GM12878 (cell line): ENCODE measurements at regions not wholly inside any gene's neighbourhood (a gene's known extent, or its start where the extent isn't known, plus 50 kb on each side); places are given as distances from the start of the nearest gene placed in this dataset.

Experiments
- ATAC-seq: fragments of 200-7000 bp; cut with Tn5 transposase; 3 replicates; pipeline ENCODE4 v1.9.1; 2020; ENCODE audit warnings: mild to moderate bottlenecking, moderate library complexity
- BruUV-seq: library from RNA; stranded (reverse); fragments of 400-500 nt; replicated peaks from 2 replicates; lab custom pipeline; 2021; lab: Mats Ljungman, UMichigan
- CTCF ChIA-PET: fragments of 300-600 bp; sonication (Branson Sonifier 250); formaldehyde crosslinking; extraction: SDS; loops from one replicate; lab custom pipeline; 2021; ENCODE audit warnings: inconsistent platforms; lab: Yijun Ruan, JAX
- POLR2A ChIA-PET: fragments of 350-600 bp; formaldehyde crosslinking; extraction: SDS; loops from one replicate; lab custom pipeline; 2021; ENCODE audit warnings: inconsistent platforms; lab: Charles Lee
- RAD21 ChIA-PET: fragments of 300-600 bp; sonication (Branson Sonifier 250); formaldehyde crosslinking; loops from one replicate; lab custom pipeline; 2023; ENCODE audit warnings: antibody characterized with exemption; ENCODE audit not compliant: unreplicated experiment; lab: Charles Lee
- SMC1A ChIA-PET: fragments of 300-600 bp; sonication (Branson Sonifier 250); formaldehyde crosslinking; loops from one replicate; lab custom pipeline; 2023; ENCODE audit not compliant: unreplicated experiment, uncharacterized antibody; lab: Charles Lee
- DNase-seq: peaks from one replicate; pipeline ENCODE4 v3.0.0-alpha.2; 2011; ENCODE audit warnings: low read depth, low spot score
- FAIRE-seq: peaks from 3 replicates; lab custom pipeline; 2011; peaks lifted over from hg19 to GRCh38; lab: Jason Lieb, UNC
- H2AFZ ChIP-seq: 2 replicates; pipeline ENCODE4 v1.6.0; 2011; ENCODE audit warnings: low read depth, low read length, control low read depth; ENCODE audit not compliant: control insufficient read depth
- H3K27ac ChIP-seq: 2 replicates; pipeline ENCODE4 v1.5.1; 2011; ENCODE audit warnings: control low read depth; ENCODE audit not compliant: control insufficient read depth, insufficient read depth
- H3K27me3 ChIP-seq, 2 experiments: replicated peaks in 1 of 2; 2 replicates each; pipeline versions ENCODE4 v1.6.0 to v1.6.1; 2011; ENCODE audit warnings: low read length in 1 of 2; ENCODE audit not compliant: control insufficient read depth in 2 of 2, insufficient read depth in 2 of 2
- H3K36me3 ChIP-seq, 2 experiments: 2 replicates each; pipeline ENCODE4 v1.5.1; 2011; ENCODE audit warnings: low read length in 1 of 2; ENCODE audit not compliant: control insufficient read depth in 2 of 2, insufficient read depth in 2 of 2
- H3K4me1 ChIP-seq: 2 replicates; pipeline ENCODE4 v1.6.1; 2011; ENCODE audit warnings: mild to moderate bottlenecking, low read length, moderate library complexity, mixed read lengths; ENCODE audit not compliant: control insufficient read depth, insufficient read depth
- H3K4me2 ChIP-seq: 2 replicates; pipeline ENCODE4 v1.6.0; 2011; ENCODE audit warnings: control low read depth; ENCODE audit not compliant: control insufficient read depth, insufficient read depth
- H3K4me3 ChIP-seq: fragments of 200-600 bp; sonication (generic); 2 replicates; pipeline ENCODE4 v1.5.1; 2016
- H3K79me2 ChIP-seq: 2 replicates; pipeline ENCODE4 v1.6.0; 2011; ENCODE audit warnings: low read length; ENCODE audit not compliant: control insufficient read depth, insufficient read depth
- H3K9ac ChIP-seq: 2 replicates; pipeline ENCODE4 v1.8.0; 2011; ENCODE audit warnings: low read length, control low read depth, mixed read lengths; ENCODE audit not compliant: control insufficient read depth, insufficient read depth
- H3K9me3 ChIP-seq: replicated peaks from 3 replicates; pipeline ENCODE4 v1.5.1; 2011; ENCODE audit warnings: mild to moderate bottlenecking, low read length; ENCODE audit not compliant: control insufficient read depth, insufficient read depth
- H4K20me1 ChIP-seq: 2 replicates; pipeline ENCODE4 v1.6.0; 2011; ENCODE audit not compliant: control insufficient read depth, insufficient read depth
- CBX5 ChIP-seq: sonication (generic); IDR thresholded peaks from 2 replicates; pipeline ENCODE4 v1.6.1; 2016; ENCODE audit warnings: low read depth, moderate library complexity, mild to moderate bottlenecking, inconsistent platforms
- SUZ12 ChIP-seq: fragments of 200-600 bp; sonication (generic); IDR thresholded peaks from one replicate; pipeline ENCODE4 v1.6.1; 2018; ENCODE audit warnings: antibody characterized with exemption, mild to moderate bottlenecking; ENCODE audit not compliant: unreplicated experiment
- ZNF274 ChIP-seq: IDR thresholded peaks from one replicate; pipeline ENCODE4 v1.8.0; 2011; ENCODE audit not compliant: insufficient read length, insufficient read depth
- WGBS: methylation state at CpG from one replicate; pipeline ENCODE4 v1.1.6; 2016; ENCODE audit warnings: low lambda C conversion rate; ENCODE audit not compliant: insufficient replicate concordance, insufficient coverage; ENCODE audit errors: missing lambda C conversion rate; 5-methylcytosine and 5-hydroxymethylcytosine counted together
- in situ Hi-C: fragments of 300-500 bp; cut with MboI; formaldehyde crosslinking; loops from 9 replicates; pipeline ENCODE4 v1.14.3; 2018; ENCODE audit warnings: mixed read lengths
- intact Hi-C: fragments of 100-400 bp; cut with micrococcal nuclease; formaldehyde crosslinking; loops from one replicate; pipeline ENCODE4 v1.14.2; 2022; ENCODE audit not compliant: unreplicated experiment
- TF ChIP-seq, protein P1 (sequence below): fragments of 450-650 bp; IDR thresholded peaks from 2 replicates; pipeline ENCODE4 v1.6.1; 2018; ENCODE audit warnings: mild to moderate bottlenecking, low read depth, moderate library complexity; ENCODE audit not compliant: partially characterized antibody

DNA sequence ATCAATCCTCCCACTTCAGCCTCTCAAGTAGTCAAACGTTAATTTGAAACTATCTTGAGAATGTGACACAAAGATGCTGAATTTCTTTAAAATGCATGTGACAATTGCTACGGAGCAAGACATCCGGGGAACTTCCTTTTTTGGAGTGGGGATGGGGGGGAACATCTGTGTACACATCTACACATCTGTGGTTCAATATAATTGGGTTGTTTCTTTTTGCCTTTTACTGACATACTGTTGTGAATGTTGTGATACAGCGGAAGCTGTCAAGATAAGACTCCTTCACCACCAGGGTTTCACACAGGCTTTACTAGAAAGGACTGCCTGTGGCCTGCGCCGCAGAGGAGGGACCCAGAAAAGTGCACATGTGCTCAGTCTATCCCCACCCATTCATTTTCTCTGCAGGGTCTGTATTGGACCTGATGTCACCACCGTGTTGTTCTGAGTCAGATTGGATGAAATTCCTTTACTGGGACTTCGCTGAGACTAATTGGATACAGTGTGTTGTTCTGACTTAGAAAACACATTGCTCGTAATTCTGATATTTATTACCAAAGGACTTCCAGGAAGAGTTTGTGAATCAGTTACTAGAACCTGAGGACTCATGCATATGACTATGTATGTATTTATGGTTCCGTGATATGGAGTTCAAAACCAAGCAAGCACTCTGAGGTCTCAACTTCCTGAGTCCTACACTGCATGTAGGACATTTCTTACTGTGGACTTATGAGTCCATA, 98.7 kb upstream of the SGK1 start (continued):
- TF ChIP-seq CBX5 (no peak), SUZ12 (no peak)

DNA sequence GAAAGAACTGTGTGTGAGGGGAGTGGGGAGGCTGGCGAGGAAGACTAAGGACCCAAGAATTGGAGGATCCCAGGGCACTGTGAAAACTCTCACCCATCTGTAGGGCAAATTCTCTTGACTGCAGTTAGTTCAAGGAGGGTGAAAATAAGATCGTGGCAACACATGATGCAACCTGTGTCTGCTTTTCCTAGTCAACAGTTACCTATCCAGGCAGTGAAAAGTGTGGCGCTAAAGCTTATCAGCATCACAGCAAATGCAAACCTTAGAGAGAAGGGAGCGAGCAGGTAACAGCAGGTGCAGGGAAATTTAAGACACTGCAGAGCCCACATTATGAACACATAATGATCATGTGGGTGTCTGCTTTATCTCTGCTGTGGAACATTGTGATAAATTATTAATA, 97.7 kb upstream of the SGK1 start:
- intact Hi-C loops: no loop called here

More for the DNA sequence above, 97.7 kb upstream of the SGK1 start:
- DNase-seq (no peak), ATAC-seq (no peak), FAIRE-seq (no peak)
- in situ Hi-C loops: no loop called here
- Histone ChIP-seq H3K27me3 (peaks cover 0 to 3% of the 10 kb centered on the region in 2 experiments; a peak in 2 of 4 replicates), H3K27ac (no peak overlapping the region), H3K9ac (no peak overlapping the region), H2AFZ (no peak overlapping the region), H3K36me3 (no peaks in the 10 kb centered on the region), H3K9me3 (peaks cover 3% of the 10 kb centered on the region; the same call in 2 of the 3 replicates), H3K79me2 (no peaks in the 10 kb centered on the region), H3K4me2 (no peak overlapping the region), H3K4me1 (no peaks in the 10 kb centered on the region), H4K20me1 (no peaks in the 10 kb centered on the region), H3K4me3 (no peak overlapping the region)
- WGBS: 26% methylated on average over 4 of the region's 4 CpGs
- ChIA-PET POLR2A (no interaction called here), CTCF (interaction anchor here (0.6 kb wide), 1 partner anchor 235 kb away, joined by 3 read pairs; no protein-coding TSS in a partner anchor), SMC1A (no interaction called here), RAD21 (interaction anchor here (0.5 kb wide), 1 partner anchor 275 kb away, joined by 3 read pairs; no protein-coding TSS in a partner anchor)
- no TSS peak for BruUV-seq
- TF ChIP-seq, protein P1, sequence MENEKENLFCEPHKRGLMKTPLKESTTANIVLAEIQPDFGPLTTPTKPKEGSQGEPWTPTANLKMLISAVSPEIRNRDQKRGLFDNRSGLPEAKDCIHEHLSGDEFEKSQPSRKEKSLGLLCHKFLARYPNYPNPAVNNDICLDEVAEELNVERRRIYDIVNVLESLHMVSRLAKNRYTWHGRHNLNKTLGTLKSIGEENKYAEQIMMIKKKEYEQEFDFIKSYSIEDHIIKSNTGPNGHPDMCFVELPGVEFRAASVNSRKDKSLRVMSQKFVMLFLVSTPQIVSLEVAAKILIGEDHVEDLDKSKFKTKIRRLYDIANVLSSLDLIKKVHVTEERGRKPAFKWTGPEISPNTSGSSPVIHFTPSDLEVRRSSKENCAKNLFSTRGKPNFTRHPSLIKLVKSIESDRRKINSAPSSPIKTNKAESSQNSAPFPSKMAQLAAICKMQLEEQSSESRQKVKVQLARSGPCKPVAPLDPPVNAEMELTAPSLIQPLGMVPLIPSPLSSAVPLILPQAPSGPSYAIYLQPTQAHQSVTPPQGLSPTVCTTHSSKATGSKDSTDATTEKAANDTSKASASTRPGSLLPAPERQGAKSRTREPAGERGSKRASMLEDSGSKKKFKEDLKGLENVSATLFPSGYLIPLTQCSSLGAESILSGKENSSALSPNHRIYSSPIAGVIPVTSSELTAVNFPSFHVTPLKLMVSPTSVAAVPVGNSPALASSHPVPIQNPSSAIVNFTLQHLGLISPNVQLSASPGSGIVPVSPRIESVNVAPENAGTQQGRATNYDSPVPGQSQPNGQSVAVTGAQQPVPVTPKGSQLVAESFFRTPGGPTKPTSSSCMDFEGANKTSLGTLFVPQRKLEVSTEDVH: no peak
- no peak for TF ChIP-seq ZNF274
